GM21423 (cell line): ENCODE measurements at regions not wholly inside any gene's neighbourhood (a gene's known extent, or its start where the extent isn't known, plus 50 kb on each side); places are given as distances from the start of the nearest gene placed in this dataset.

Experiments used
- ATAC-seq: cut with Tn5 transposase; IDR thresholded peaks from one replicate; pipeline ENCODE4 v1.9.1; 2021; ENCODE audit warnings: mild to moderate bottlenecking, moderate library complexity; ENCODE audit not compliant: unreplicated experiment

GRCh38 chr13:80612804-80613203 is 271.9 kb upstream of the SPRY2 start:
- ATAC-seq = no peak

GRCh38 chr13:80611310-80611709 is 270.4 kb upstream of the SPRY2 start:
- ATAC-seq = no peak

- ATAC-seq = no peak
Measured at GRCh38 chr13:80605716-80606115, 264.8 kb upstream of the SPRY2 start.

- ATAC-seq = no peak
Measured at GRCh38 chr13:80605011-80605410, 264.1 kb upstream of the SPRY2 start.

GRCh38 chr13:80604098-80604497 is 263.2 kb upstream of the SPRY2 start:
- ATAC-seq = no peak

GRCh38 chr13:80603351-80603750 is 262.4 kb upstream of the SPRY2 start:
- ATAC-seq = no peak

- no peak for ATAC-seq
Measured at GRCh38 chr13:80599765-80600164, 258.8 kb upstream of the SPRY2 start.

- no peak for ATAC-seq
Measured at GRCh38 chr13:80598189-80598588, 257.3 kb upstream of the SPRY2 start.

- no peak for ATAC-seq
Measured at GRCh38 chr13:80591976-80592740, 251.2 kb upstream of the SPRY2 start.

- no peak for ATAC-seq
Measured at GRCh38 chr13:80590551-80590950, 249.6 kb upstream of the SPRY2 start.

- no peak for ATAC-seq
Measured at GRCh38 chr13:80586356-80586755, 245.4 kb upstream of the SPRY2 start.

GRCh38 chr13:80585531-80585930 is 244.6 kb upstream of the SPRY2 start:
- ATAC-seq = no peak

GRCh38 chr13:80584785-80585184 is 243.9 kb upstream of the SPRY2 start:
- no peak for ATAC-seq

- ATAC-seq = no peak
Measured at GRCh38 chr13:80584306-80584705, 243.4 kb upstream of the SPRY2 start.

- ATAC-seq = no peak
Measured at GRCh38 chr13:80577926-80578670, 237.2 kb upstream of the SPRY2 start.

- no peak for ATAC-seq
Measured at GRCh38 chr13:80577285-80577684, 236.4 kb upstream of the SPRY2 start.

- ATAC-seq = no peak
Measured at GRCh38 chr13:80574113-80574850, 233.4 kb upstream of the SPRY2 start.

GRCh38 chr13:80572923-80573316 is 232.0 kb upstream of the SPRY2 start:
- ATAC-seq = no peak

- no peak for ATAC-seq
Measured at GRCh38 chr13:80572308-80572922, 231.5 kb upstream of the SPRY2 start.

GRCh38 chr13:80571346-80572307 is 230.7 kb upstream of the SPRY2 start:
- no peak for ATAC-seq
